HG03457 (cell line): ENCODE measurements at regions not wholly inside any gene's neighbourhood (a gene's known extent, or its start where the extent isn't known, plus 50 kb on each side); places are given as distances from the start of the nearest gene placed in this dataset.

Experiments used
- ATAC-seq: cut with Tn5 transposase; IDR thresholded peaks from one replicate; pipeline ENCODE4 v1.9.1; 2021; ENCODE audit warnings: moderate number of reproducible peaks; ENCODE audit not compliant: unreplicated experiment

GRCh38 chr12:115598871-115599811, 678.4 kb downstream of the MED13L start:
- no peak for ATAC-seq

- no peak for ATAC-seq
These were observed 680.3 kb downstream of the MED13L start for GRCh38 chr12:115597157-115597712.

- ATAC-seq, result no peak
These were observed 689.4 kb downstream of the MED13L start for GRCh38 chr12:115588131-115588530.

GRCh38 chr12:115584156-115584555, 693.3 kb downstream of the MED13L start:
- ATAC-seq, result no peak

GRCh38 chr12:115583591-115583990, 693.9 kb downstream of the MED13L start:
- ATAC-seq, result no peak

GRCh38 chr12:115577401-115577800, 700.1 kb downstream of the MED13L start:
- ATAC-seq, result no peak

GRCh38 chr12:115574826-115575225, 702.7 kb downstream of the MED13L start:
- no peak for ATAC-seq

GRCh38 chr12:115572440-115572839, 705.1 kb downstream of the MED13L start:
- ATAC-seq, result no peak

- no peak for ATAC-seq
These were observed 706.0 kb downstream of the MED13L start for GRCh38 chr12:115571446-115571845.

GRCh38 chr12:115571027-115571426, 706.5 kb downstream of the MED13L start:
- ATAC-seq, result no peak

- ATAC-seq, result no peak
These were observed 707.3 kb downstream of the MED13L start for GRCh38 chr12:115570069-115570777.

GRCh38 chr12:115569345-115570068, 708.0 kb downstream of the MED13L start:
- no peak for ATAC-seq

- no peak for ATAC-seq
These were observed 719.2 kb downstream of the MED13L start for GRCh38 chr12:115558281-115558680.

- no peak for ATAC-seq
These were observed 723.9 kb downstream of the MED13L start for GRCh38 chr12:115553622-115554021.

- ATAC-seq, result no peak
These were observed 734.2 kb downstream of the MED13L start for GRCh38 chr12:115543269-115543668.

GRCh38 chr12:115542656-115543055, 734.8 kb downstream of the MED13L start:
- ATAC-seq, result no peak

- no peak for ATAC-seq
These were observed 735.5 kb downstream of the MED13L start for GRCh38 chr12:115541891-115542421.

- no peak for ATAC-seq
These were observed 749.0 kb downstream of the MED13L start for GRCh38 chr12:115528466-115528865.

GRCh38 chr12:115521771-115522409, 755.6 kb downstream of the MED13L start:
- no peak for ATAC-seq

- ATAC-seq, result no peak
These were observed 757.6 kb downstream of the MED13L start for GRCh38 chr12:115519887-115520286.
